Epidermal melanocyte (primary cell): ENCODE measurements at regions not wholly inside any gene's neighbourhood (a gene's known extent, or its start where the extent isn't known, plus 50 kb on each side); places are given as distances from the start of the nearest gene placed in this dataset.

Experiments used
- DNase-seq: peaks from one replicate; pipeline ENCODE4 v3.0.0; 2011; ENCODE audit warnings: low spot score; ENCODE audit not compliant: insufficient read length

GRCh38 chr11:110797453-110797852, 85.2 kb upstream of the ARHGAP20 start:
- no peak for DNase-seq

GRCh38 chr11:110795112-110795624, 82.9 kb upstream of the ARHGAP20 start:
- DNase-seq, result no peak

- DNase-seq, result no peak
These were observed 81.3 kb upstream of the ARHGAP20 start for GRCh38 chr11:110793556-110793955.

- no peak for DNase-seq
These were observed 79.4 kb upstream of the ARHGAP20 start for GRCh38 chr11:110791621-110792020.

GRCh38 chr11:110787680-110788079, 75.4 kb upstream of the ARHGAP20 start:
- DNase-seq, result no peak

- no peak for DNase-seq
These were observed 74.1 kb upstream of the ARHGAP20 start for GRCh38 chr11:110786226-110786902.

- DNase-seq, result no peak
These were observed 73.2 kb upstream of the ARHGAP20 start for GRCh38 chr11:110785398-110785797.

- DNase-seq, result no peak
These were observed 70.4 kb upstream of the ARHGAP20 start for GRCh38 chr11:110782616-110783015.

- no peak for DNase-seq
These were observed 66.9 kb upstream of the ARHGAP20 start for GRCh38 chr11:110779108-110779507.

GRCh38 chr11:110778343-110778742, 66.1 kb upstream of the ARHGAP20 start:
- no peak for DNase-seq

- DNase-seq, result no peak
These were observed 65.5 kb upstream of the ARHGAP20 start for GRCh38 chr11:110777775-110778174.

GRCh38 chr11:110776081-110776480, 63.8 kb upstream of the ARHGAP20 start:
- no peak for DNase-seq

- no peak for DNase-seq
These were observed 62.1 kb upstream of the ARHGAP20 start for GRCh38 chr11:110774138-110775014.

- DNase-seq, result no peak
These were observed 61.2 kb upstream of the ARHGAP20 start for GRCh38 chr11:110773442-110773841.

- no peak for DNase-seq
These were observed 60.6 kb upstream of the ARHGAP20 start for GRCh38 chr11:110772863-110773262.

- no peak for DNase-seq
These were observed 54.1 kb upstream of the ARHGAP20 start for GRCh38 chr11:110766316-110766715.

- no peak for DNase-seq
These were observed 52.2 kb upstream of the ARHGAP20 start for GRCh38 chr11:110764485-110764884.

GRCh38 chr11:110763249-110764011, 51.2 kb upstream of the ARHGAP20 start:
- DNase-seq, result no peak

GRCh38 chr11:110762590-110762989, 50.4 kb upstream of the ARHGAP20 start:
- DNase-seq, result peak; percentile 25
